ENCODE measurements at regions not wholly inside any gene's neighbourhood (a gene's known extent, or its start where the extent isn't known, plus 50 kb on each side); places are given as distances from the start of the nearest gene placed in this dataset.

- Histone ChIP-seq H3K27me3 (replicated peaks; ENCODE audit: insufficient read depth) (no peaks in the 10 kb centered on the region), H4K20me1 (ENCODE audit: insufficient read depth) (no peaks in the 10 kb centered on the region), H3F3A (ENCODE audit: insufficient read depth) (peaks cover 24% of the 10 kb centered on the region; the same call in 1 of the 2 replicates), H2AFZ (no peak overlapping the region), H3K9me2 (ENCODE audit: insufficient read depth) (no peaks in the 10 kb centered on the region), H3K4me1 (ENCODE audit: insufficient read depth) (peaks cover 21% of the 10 kb centered on the region), H3K79me2 (ENCODE audit: insufficient read depth) (no peaks in the 10 kb centered on the region), H3K9me3 (ENCODE audit: low read depth) (peaks cover 13% of the 10 kb centered on the region), H3K4me3 (no peak overlapping the region), H3K4me2 (ENCODE audit: unreplicated experiment) (no peak overlapping the region), H3K9ac (no peak overlapping the region), H3K36me3 (ENCODE audit: low read depth) (no peaks in the 10 kb centered on the region), H3K27ac (no peak overlapping the region)
- in situ Hi-C loops (cut with MboI), result no loop called here
- WGBS, 2 experiments (ENCODE audit: low coverage in 1 of 2, low lambda C conversion rate in 2 of 2, missing lambda C conversion rate in 2 of 2), result 94 to 97% methylated on average over 2 of the region's 2 CpGs
- DNase-seq, result no peak
- TF ChIP-seq EZH2 (IDR thresholded peaks at IDR 0.05; ENCODE audit: insufficient read depth, poor library complexity, severe bottlenecking), result no peak
- TF ChIP-seq EZH2phosphoT487 (IDR thresholded peaks at IDR 0.05; ENCODE audit: insufficient read depth, low read depth), result no peak
Observed at GRCh38 chr2:111626037-111626864, 257.7 kb downstream of the ANAPC1 start.

- in situ Hi-C loops (cut with MboI), result no loop called here
- Histone ChIP-seq H3K36me3 (ENCODE audit: low read depth) (no peaks in the 10 kb centered on the region), H3K4me2 (ENCODE audit: unreplicated experiment) (no peak overlapping the region), H2AFZ (no peak overlapping the region), H3K9me2 (ENCODE audit: insufficient read depth) (no peaks in the 10 kb centered on the region), H3K27ac (no peak overlapping the region), H3K4me3 (no peak overlapping the region), H4K20me1 (ENCODE audit: insufficient read depth) (no peaks in the 10 kb centered on the region), H3K4me1 (ENCODE audit: insufficient read depth) (peaks cover 21% of the 10 kb centered on the region), H3K27me3 (replicated peaks; ENCODE audit: insufficient read depth) (no peaks in the 10 kb centered on the region), H3K79me2 (ENCODE audit: insufficient read depth) (no peaks in the 10 kb centered on the region), H3K9me3 (ENCODE audit: low read depth) (peaks cover 13% of the 10 kb centered on the region), H3F3A (ENCODE audit: insufficient read depth) (peaks cover 24% of the 10 kb centered on the region; the same call in 1 of the 2 replicates), H3K9ac (no peak overlapping the region)
- TF ChIP-seq EZH2 (IDR thresholded peaks at IDR 0.05; ENCODE audit: insufficient read depth, poor library complexity, severe bottlenecking) (no peak), EZH2phosphoT487 (IDR thresholded peaks at IDR 0.05; ENCODE audit: insufficient read depth, low read depth) (no peak)
- no peak for DNase-seq
Observed at GRCh38 chr2:111626865-111627163, 257.2 kb downstream of the ANAPC1 start.

GRCh38 chr2:111627256-111627655 lies 256.7 kb downstream of the ANAPC1 start:
- no peak for DNase-seq
- Histone ChIP-seq H3K27me3 (replicated peaks; ENCODE audit: insufficient read depth) (no peaks in the 10 kb centered on the region), H3K4me2 (ENCODE audit: unreplicated experiment) (no peak overlapping the region), H3K79me2 (ENCODE audit: insufficient read depth) (no peaks in the 10 kb centered on the region), H2AFZ (no peak overlapping the region), H3K27ac (no peak overlapping the region), H3K9me2 (ENCODE audit: insufficient read depth) (no peaks in the 10 kb centered on the region), H3F3A (ENCODE audit: insufficient read depth) (peaks cover 24% of the 10 kb centered on the region; the same call in 1 of the 2 replicates), H3K36me3 (ENCODE audit: low read depth) (no peaks in the 10 kb centered on the region), H3K9ac (no peak overlapping the region), H3K9me3 (ENCODE audit: low read depth) (peaks cover 13% of the 10 kb centered on the region), H3K4me1 (ENCODE audit: insufficient read depth) (peaks cover 20% of the 10 kb centered on the region), H3K4me3 (no peak overlapping the region), H4K20me1 (ENCODE audit: insufficient read depth) (no peaks in the 10 kb centered on the region)
- 84 to 88% methylated on average over 5 of the region's 5 CpGs for WGBS, 2 experiments (ENCODE audit: low coverage in 1 of 2, low lambda C conversion rate in 2 of 2, missing lambda C conversion rate in 2 of 2)
- in situ Hi-C loops (cut with MboI), result no loop called here
- TF ChIP-seq EZH2phosphoT487 (IDR thresholded peaks at IDR 0.05; ENCODE audit: insufficient read depth, low read depth) (no peak), EZH2 (IDR thresholded peaks at IDR 0.05; ENCODE audit: insufficient read depth, poor library complexity, severe bottlenecking) (no peak)

GRCh38 chr2:111628221-111628620 lies 255.8 kb downstream of the ANAPC1 start:
- WGBS, 2 experiments (ENCODE audit: low coverage in 1 of 2, low lambda C conversion rate in 2 of 2, missing lambda C conversion rate in 2 of 2), result 66 to 74% methylated on average over 1 of the region's 1 CpG

More at GRCh38 chr2:111628221-111628620, 255.8 kb downstream of the ANAPC1 start:
- H4K20me1 ChIP-seq (ENCODE audit: insufficient read depth), result no peaks in the 10 kb centered on the region
- in situ Hi-C loops (cut with MboI), result no loop called here
- H3K9me3 ChIP-seq (ENCODE audit: low read depth), result peaks cover 13% of the 10 kb centered on the region
- no peak overlapping the region for H3K27ac ChIP-seq
- H3K79me2 ChIP-seq (ENCODE audit: insufficient read depth), result no peaks in the 10 kb centered on the region
- H3K4me1 ChIP-seq (ENCODE audit: insufficient read depth), result peaks cover 10% of the 10 kb centered on the region
- no peaks in the 10 kb centered on the region for H3K9me2 ChIP-seq (ENCODE audit: insufficient read depth)
- H3K36me3 ChIP-seq (ENCODE audit: low read depth), result no peaks in the 10 kb centered on the region
- no peak overlapping the region for H3K4me3 ChIP-seq
- peaks cover 15% of the 10 kb centered on the region; the same call in 1 of the 2 replicates for H3F3A ChIP-seq (ENCODE audit: insufficient read depth)
- no peak overlapping the region for H3K9ac ChIP-seq
- TF ChIP-seq EZH2 (IDR thresholded peaks at IDR 0.05; ENCODE audit: insufficient read depth, poor library complexity, severe bottlenecking) (no peak), EZH2phosphoT487 (IDR thresholded peaks at IDR 0.05; ENCODE audit: insufficient read depth, low read depth) (no peak)
- DNase-seq, result no peak
- no peak overlapping the region for H2AFZ ChIP-seq
- no peaks in the 10 kb centered on the region for H3K27me3 ChIP-seq (replicated peaks; ENCODE audit: insufficient read depth)
- no peak overlapping the region for H3K4me2 ChIP-seq (ENCODE audit: unreplicated experiment)

All from GM23248 (cell line).